ENCODE measurements at regions not wholly inside any gene's neighbourhood (a gene's known extent, or its start where the extent isn't known, plus 50 kb on each side); places are given as distances from the start of the nearest gene placed in this dataset.
"Not testable (repeated sequence)": the region's sequence is repeated elsewhere in the genome, so short reads cannot be mapped to it uniquely, and the experiment has no call there.

DNA sequence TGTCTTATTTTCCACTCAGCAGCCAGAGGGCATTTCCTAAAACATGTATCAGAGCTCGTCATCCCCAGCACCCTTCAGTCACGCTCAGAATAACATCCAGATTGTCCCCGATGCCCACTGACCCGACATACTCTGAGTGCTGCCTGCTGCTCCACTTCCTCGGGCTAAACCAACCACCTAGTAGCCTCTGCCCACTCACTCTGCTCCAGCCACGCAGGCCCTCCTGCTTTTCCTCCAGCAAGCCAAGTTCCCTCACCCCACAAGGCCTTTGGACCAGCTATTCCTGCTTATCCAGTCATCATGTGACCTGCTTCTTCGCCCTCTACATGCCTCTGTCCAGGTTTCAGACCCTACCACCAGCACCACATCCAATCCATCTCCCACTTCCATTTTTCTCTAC, 454.2 kb downstream of the CD83 start:
- no peak for DNase-seq

DNA sequence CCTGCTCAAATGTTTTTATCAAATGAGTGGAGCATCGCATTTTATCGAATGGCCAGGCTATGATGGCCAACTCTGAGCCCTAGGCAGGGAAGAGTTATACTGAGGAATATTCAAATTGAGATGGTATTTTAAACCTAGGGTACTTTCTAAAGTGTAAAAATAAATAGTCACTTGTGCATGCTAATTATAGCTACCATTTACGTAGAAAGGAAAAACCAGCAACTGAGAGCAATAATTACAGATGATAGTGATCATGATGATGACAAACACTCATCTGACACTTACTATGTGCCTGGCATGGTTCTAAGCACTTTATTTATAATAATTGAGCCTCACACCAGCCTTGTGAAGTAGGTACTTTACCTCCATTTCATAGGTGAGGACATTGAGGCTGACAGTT, 455.7 kb downstream of the CD83 start:
- DNase-seq = no peak

DNA sequence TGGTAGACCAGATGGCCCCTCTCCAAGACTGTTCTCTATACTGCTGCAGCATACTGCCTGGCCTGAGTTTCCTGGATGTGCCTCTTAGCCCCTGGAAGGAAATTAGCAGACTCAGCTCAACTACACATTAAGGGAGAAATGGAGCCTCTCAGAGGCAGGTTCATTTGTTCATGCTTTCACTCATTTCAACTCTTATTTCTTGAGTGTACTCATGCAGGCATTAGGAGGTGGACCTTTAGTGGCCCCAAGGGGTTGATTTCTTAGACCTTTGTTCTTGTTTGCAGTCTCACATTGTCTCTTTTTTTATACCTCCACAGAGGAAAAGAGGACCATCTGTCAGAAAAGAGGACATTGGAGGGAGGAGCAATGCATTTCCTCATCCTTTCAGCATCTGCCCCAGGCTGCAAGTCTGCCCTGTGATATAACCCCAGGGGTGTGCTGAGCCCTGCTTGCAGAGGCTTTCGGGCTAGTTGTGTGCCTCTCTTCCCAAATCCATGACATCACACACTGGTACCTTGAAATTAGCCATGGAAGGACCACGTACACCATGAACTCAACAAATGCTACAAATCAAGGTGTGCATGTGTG, 456.2 kb downstream of the CD83 start:
- no peak for DNase-seq

DNA sequence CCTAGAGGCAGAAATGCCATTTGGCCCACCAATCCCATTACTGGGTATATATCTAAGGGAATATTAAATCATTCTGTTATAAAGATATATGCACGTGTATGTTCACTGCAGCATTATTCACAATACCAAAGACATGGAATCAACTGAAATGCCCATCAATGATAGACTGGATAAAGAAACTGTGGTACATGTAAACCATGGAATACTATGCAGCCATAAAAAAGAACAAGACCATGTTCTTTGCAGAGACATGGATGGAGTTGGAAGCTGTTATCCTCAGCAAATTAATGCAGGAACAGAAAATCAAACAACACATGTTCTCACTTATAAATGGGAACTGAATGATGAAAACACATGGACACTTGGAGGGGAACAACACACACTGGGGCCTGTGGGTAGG, 458.4 kb downstream of the CD83 start:
- DNase-seq = no peak

DNA sequence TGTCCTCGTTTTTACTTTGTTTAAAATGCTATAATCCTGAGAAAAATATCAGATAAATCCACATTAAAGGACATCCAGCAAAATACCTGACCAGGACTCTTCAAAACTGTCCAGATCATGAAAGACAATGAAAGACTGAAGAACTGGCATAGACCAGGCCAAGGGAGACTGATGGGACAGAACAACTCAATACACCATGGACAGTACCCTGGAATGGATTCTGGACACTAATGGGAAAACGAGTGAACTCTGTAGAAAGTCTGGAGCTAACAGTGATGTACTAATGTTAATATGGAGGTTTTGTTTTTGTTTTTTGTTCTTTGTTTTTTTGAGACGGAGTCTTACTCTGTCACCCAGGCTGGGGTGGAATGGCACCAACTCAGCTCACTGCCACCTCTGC, 461.4 kb downstream of the CD83 start:
- no peak for DNase-seq

DNA sequence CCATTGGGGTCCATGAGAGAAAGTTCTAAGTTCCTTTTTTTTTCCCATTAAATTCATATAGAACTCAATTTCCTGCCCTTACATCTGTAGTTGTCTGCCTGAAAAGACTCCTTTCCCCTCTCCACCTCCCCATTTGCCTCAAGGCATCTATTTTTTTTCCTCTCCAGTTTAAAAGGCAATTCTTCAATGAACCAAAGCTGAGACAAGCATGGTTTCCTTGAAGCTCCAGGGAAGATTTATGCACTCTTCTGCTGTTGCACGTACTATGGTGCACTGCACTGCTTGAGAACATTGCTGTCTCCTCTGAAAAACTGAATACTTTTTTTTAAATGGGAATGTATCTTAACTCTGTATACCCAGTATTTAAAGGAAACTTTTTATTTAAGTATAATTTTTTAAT, 465.2 kb downstream of the CD83 start:
- DNase-seq = no peak

DNA sequence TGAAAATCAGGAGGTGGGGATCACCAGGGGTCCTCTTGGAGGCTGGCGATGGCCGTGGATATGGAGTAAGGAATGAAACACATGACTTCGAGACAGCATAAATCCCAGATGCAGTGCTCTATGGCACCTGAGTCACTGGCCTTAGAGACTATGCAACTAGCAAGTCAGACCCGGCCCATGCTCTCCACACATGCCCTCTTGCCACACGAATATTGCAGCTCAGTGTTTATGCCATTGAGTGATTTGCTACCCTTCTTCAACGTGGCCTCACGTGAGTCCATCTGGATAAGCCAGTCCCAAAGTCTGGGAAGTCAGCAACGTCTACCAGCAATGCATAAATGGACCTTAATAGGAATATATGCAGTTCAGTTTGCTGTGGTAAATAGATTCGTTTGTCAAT, 466.3 kb downstream of the CD83 start:
- DNase-seq = no peak

DNA sequence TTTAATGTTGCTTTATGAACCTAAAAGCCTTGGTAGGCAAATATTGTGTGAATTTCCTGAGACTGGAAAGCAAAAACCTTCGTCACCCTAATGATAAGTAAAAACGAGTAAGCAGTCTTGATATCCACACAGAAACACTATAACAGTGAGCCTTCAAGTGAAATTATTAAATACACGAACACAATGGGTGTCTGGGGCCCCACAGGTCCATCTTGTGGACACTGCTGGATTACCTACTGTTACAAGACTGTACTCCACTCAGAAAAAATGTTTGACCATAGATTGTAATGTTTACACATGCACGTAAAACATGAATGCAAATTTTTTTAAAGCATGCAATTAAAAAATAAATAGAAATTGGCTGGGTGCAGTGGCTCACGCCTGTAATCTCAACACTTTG, 466.9 kb downstream of the CD83 start:
- no peak for DNase-seq

DNA sequence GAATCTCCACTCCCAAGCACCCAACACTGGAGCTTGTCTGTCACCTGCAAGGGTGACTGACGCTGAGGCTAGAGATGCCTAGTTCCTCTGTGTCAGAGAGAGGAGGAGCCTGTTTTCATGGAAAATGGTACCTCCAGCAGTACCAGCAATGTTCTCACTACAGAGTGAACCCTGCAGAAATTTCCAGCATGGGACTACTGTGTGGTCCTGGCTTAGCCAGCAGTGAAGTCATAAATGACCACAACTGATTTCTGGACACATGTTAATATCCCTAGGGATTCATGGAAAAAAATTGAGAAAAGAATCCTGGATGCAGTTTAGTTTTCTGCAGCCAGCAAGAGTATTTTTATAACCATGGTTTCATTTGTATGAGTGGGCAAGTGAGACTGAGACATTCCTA, 468.1 kb downstream of the CD83 start:
- DNase-seq = no peak

DNA sequence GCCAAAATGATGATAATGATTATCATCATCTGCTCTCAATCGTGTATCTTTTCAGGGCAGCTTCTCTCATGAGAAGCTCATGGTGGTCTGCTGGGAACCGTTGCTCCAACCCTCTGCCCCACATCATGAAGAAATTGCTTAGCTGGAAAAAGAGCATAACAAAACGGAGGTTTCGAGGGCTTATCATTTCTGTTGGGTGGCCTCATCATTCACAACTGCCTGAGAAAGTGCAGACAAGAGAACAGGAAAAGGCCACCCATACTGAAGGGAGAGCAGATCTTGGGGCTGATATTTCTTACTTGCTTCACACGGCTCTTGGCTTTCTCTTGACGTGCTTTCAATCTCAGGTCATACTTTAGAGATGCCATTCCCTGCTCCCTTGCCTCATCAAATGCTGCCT, 471.6 kb downstream of the CD83 start:
- no peak for DNase-seq

DNA sequence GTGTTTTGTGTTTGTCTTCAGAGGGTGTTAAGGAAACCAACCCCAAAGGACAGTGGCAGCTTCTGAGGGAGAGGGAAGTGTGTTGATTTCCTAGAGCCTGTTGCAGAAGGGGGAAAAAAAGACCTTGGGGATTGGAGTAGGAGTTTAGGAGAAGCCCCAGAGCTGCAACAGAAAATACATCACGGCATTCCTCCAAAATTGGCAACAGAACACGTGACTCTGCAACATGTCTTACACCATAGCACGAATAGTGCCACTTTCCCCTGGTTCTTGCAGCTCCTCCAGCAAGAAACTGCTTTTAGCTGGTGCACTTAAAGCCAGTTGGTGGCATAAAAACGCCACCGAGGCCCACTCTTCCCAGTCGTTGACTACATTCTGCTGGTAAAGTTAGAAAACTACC, 473.0 kb downstream of the CD83 start:
- no peak for DNase-seq

DNA sequence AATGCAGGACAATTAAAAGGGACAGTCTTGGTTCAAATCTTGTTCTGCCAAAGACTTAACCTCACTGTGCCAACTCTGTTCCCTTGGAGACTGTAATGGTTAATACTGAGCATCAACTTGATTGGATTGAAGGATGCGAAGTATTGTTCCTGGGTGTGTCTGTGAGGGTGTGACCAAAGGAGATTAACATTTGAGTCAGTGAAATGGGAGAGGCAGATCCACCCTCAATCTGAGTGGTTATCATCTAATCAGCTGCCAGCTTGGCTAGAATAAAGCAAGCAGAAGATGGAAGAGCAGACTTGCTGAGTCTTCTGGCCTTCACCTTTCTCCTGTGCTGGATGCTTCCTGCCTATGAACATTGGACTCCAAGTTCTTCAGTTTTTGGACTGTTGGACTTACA, 474.4 kb downstream of the CD83 start:
- DNase-seq = no peak

DNA sequence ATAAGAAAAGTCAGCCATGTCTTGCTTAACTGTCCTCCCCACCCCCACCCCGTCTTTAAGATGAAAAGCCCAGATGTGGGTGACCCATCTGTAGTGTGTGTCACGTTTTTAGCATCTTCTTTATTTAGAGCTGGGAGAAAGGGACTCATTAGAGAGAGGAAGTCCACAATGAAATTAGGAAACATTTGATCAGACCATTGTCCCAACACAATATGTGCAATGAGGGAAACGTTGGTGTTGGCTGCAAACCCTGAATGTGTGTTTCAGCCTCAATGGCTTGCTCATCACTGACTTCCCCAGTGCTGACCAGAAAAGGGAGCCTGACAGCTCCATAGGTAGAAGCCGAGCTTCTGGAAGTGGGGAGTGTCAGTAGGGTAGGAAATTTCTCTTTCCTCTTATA, 475.7 kb downstream of the CD83 start:
- DNase-seq = no peak

DNA sequence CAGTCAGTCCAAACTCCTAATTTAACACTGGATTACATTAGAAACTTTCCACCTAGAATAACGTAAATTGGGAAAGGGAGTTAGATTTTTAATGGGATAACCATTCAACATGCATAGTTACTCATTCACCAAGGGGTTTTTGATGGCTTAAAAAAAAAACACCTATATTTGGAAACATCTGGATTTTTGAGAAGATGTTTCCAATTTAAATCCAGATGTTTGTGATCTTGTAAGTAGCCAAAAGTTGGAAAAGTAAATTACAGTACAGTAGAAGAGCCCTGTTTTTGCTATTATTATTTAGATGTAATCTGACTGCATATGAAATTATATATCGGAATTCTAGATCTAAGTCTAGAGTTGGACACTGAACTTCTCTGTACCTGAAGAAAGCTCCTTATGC, 478.2 kb downstream of the CD83 start:
- no peak for DNase-seq

DNA sequence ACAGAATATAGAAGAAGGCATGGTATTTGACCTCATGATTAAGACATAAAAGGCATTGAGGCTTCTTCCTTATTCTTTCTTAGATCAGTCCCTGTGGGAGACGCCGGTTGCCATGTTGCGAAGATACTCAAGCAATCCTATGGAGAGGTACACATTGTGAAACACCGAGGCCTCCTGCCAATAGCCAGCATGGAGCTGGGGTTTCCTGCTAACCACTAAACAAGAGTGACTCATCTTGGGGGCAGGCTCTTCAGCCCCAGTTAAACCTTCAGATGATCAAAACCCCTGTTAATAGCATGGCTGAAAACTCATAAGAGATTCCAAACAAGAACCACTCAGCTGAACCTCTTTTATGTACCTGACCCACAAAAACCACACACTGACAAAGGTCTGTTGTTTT, 478.8 kb downstream of the CD83 start:
- no peak for DNase-seq

DNA sequence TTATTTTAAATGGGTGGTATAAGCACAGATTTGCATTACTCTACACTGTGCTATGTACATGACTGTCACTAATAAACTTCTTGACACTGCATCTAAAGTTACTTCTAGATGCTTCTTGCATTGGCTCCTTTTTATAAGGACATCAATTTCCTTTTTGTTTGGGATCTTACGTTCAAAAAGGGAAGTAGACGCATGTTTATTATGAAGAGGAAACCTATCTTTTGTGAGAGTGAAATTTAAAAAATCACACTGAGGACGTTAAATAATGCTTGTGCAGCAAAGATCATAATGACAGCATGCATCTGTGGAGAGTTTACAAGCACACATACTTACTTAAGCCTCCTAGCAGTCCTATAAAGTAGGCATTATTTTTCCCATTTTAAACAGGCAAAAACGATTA, 479.5 kb downstream of the CD83 start:
- DNase-seq = no peak

DNA sequence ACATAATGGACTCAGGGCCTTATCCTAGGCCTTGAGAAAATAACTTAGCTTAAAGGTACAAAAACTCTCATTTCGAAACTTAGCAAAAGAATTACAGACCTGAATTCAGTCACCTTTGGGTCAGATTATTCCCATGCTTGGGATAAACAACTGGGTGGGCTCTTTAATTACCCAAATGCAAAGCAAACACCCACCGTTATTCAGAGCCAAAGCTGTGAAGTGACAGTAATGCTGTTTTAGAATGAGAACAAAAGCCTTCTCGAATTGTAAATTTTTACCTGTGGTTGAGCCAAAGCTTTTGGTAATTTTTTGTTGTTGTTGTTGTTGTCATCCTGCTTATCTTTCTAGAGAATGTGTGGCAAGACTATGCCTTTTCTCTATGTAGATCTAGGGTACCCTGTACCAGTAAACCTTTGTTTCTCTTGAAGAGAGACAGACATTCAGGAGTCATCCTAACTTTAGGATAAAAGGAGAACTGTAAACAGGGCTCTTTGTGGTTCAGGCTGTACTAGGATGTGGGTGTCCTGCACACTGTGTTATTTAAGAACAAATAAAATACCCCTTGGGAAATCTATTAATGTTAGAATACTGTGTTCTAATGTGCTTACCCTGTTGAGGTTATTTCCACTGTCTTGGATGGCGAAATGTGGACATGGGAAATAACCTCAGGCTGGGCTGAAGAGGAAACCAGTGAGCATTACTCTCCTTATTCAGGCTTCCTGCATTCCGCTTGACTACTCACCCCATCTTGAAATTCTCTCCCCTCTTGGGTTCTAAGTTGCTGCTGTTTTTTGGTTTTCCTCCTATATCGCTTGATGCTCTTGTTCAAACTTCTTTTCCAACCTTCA, 480.7 kb downstream of the CD83 start:
- DNase-seq = no peak

DNA sequence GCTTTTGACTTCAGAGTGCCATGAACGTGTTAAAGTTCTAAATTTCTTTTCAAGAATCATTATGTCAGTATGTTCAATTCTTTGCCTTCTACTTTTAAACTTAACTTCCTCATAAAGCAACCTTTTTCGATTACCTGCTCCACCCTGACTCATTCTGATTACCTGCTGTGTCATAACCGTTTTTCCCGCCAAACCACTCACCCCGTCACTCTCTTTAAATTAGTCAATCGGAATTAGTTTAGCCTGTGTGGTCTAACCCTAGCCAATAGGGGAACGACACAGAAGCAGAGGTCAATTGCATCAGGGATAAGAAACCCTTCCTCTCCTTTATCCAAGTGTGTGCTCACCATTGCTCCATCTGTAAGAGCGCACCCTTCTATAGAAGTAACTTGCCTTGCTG, 482.7 kb downstream of the CD83 start:
- not testable (repeated sequence) for DNase-seq

DNA sequence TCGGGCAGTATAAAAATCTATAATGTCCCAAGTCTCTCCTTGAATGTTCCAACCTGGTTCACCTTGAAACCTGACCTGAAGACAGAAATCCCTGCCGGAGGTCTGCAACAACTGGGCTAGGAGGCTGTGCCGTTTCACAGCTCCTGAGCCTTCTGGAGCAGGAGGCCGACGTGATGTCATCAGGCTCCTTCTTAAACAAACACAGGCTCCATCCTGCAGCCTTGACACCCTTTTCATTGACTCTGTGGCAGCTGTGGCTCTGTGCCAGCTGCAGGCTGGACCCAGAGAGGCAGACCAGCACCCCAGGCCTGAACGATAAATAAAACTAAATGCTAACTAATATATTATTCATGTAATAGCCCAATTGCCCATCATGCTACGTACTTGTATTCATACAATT, 483.9 kb downstream of the CD83 start:
- DNase-seq = no peak

DNA sequence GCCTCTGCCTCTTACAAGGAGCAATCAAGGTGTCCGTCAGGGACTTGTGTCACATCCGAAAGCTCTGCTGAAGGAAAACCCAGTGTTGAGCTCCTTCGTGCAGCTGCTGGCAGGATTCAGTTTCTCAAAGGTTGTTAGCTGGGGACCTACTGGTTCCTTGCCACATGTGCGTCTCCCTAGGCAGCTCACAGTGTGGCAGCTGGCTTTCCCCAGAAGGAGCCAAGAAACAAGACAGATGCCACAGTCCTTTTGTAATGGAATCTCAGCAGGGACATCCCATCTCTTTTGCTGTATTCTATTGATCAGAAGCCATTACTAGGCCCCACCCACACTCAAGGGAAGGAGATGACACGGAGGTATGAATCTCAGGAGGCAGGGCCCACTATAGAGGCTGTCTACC, 488.8 kb downstream of the CD83 start:
- no peak for DNase-seq

DNA sequence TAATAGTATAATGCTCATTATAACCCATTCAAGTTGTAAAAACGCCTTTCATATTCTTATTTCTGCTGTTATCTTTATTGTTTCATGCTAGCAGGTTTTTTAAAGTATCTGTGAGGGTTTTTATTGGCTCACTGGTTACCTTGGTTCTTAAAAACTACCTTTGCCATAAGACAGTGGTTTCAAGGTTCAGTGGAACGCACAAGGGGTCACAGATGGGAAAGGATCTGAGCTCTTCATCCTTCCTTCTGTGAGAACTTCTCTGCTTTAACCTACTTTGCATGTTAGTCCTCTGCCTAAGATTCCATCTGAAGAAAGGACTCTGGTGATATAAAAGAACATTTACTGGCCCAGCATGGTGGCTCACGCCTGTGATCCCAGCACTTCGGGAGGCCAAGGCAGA, 492.6 kb downstream of the CD83 start:
- DNase-seq = no peak

DNA sequence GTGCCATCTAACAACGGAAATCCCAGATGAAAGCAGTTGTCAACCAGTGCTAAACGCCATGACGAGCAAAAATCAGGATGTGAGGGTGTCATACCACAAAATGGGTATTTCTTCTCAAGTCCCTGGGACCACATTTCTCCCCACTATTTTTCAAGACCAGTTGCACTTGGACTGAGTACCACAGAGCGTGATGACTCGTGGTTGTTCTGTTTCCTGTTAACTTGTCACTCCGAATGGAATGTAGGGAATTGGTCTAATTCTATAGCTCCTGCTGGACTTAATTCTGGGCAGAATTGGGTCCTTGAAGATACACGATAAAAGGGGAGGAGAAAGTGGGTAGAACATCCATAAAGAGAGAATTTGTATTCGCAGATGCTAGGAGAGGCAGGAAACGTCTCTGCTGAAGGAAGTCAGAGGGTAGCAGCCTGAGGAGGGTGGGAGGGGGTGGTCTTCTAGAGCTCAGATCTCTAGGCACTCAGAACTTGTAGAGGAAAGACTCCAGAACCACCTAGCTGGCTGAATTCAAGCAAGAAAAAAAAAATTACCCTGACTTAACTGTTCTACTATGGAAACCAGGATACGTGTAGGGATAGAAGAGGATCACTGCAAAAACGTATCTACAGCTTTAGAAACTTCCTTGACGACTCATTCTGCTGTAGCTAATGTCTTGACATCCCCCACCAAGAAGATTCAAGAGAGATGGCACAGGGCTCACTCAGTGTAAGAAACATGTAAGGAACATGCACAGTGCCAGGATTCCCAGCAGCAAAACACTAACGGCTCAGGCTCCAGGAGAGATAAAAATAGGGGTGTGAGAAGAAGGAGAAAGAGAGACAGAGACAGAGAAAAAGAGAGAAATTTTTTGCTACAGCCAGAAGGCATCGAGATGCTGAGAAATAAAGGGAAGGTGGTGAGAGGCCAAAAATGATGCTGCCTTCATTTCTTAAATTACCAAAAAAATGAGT, 494.7 kb downstream of the CD83 start:
- no peak for DNase-seq

DNA sequence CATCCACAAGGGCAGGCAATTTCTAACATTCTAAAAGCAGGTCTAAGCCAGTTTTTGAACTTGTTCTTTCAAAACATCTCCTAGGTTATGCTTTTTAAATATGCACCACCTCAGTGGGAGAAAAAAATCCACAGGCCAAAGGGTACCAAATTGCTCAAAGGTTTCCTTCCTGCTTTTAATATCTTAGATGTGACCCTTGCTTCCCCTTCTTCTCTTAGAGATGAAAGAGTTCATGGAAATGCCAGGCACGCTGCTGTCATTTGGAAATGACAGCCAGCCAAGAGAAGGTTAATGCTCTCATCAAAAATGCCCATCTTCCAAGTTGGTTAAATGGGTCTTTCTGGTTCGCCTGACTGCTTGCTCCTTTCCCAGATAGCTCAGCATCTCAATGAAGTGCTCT, 497.1 kb downstream of the CD83 start:
- no peak for DNase-seq

Measured in C1 segment of cervical spinal cord (tissue), 14 donors.